ENCODE measurements at regions not wholly inside any gene's neighbourhood (a gene's known extent, or its start where the extent isn't known, plus 50 kb on each side); places are given as distances from the start of the nearest gene placed in this dataset.

GRCh38 chr16:58960484-58960883 is 226.4 kb upstream of the GOT2 start:
- FAIRE-seq = no peak
- no peak overlapping the region for H3K4me3 ChIP-seq (ENCODE audit: low read depth, low read length)
- DNase-seq (ENCODE audit: low read depth) = no peak
- H3K36me3 ChIP-seq (ENCODE audit: control insufficient read depth, insufficient read depth, low read length) = no peaks in the 10 kb centered on the region
- TF ChIP-seq CTCF (IDR thresholded peaks at IDR 0.05; ENCODE audit: insufficient read depth, low read length, severe bottlenecking) = no peak
- no peaks in the 10 kb centered on the region for H3K27me3 ChIP-seq (ENCODE audit: control insufficient read depth, insufficient read depth, low read length)

- no peaks in the 10 kb centered on the region for H3K36me3 ChIP-seq (ENCODE audit: control insufficient read depth, insufficient read depth, low read length)
- TF ChIP-seq CTCF (IDR thresholded peaks at IDR 0.05; ENCODE audit: insufficient read depth, low read length, severe bottlenecking) = no peak
- DNase-seq (ENCODE audit: low read depth) (no peak), FAIRE-seq (no peak)
- H3K27me3 ChIP-seq (ENCODE audit: control insufficient read depth, insufficient read depth, low read length) = no peaks in the 10 kb centered on the region
- H3K4me3 ChIP-seq (ENCODE audit: low read depth, low read length) = no peak overlapping the region
These were observed 225.9 kb upstream of the GOT2 start for GRCh38 chr16:58960034-58960433.

GRCh38 chr16:58958749-58959148 is 224.6 kb upstream of the GOT2 start:
- DNase-seq (ENCODE audit: low read depth) = no peak
- no peak for TF ChIP-seq CTCF (IDR thresholded peaks at IDR 0.05; ENCODE audit: insufficient read depth, low read length, severe bottlenecking)

GRCh38 chr16:58948244-58948643 is 214.1 kb upstream of the GOT2 start:
- DNase-seq (ENCODE audit: low read depth) (no peak), FAIRE-seq (no peak)
- Histone ChIP-seq H3K27me3 (ENCODE audit: control insufficient read depth, insufficient read depth, low read length) (no peaks in the 10 kb centered on the region), H3K4me3 (ENCODE audit: low read depth, low read length) (no peak overlapping the region), H3K36me3 (ENCODE audit: control insufficient read depth, insufficient read depth, low read length) (no peaks in the 10 kb centered on the region)
- no peak for TF ChIP-seq CTCF (IDR thresholded peaks at IDR 0.05; ENCODE audit: insufficient read depth, low read length, severe bottlenecking)

More at GRCh38 chr16:58958749-58959148, 224.6 kb upstream of the GOT2 start:
- Histone ChIP-seq H3K4me3 (ENCODE audit: low read depth, low read length) (no peak overlapping the region), H3K27me3 (ENCODE audit: control insufficient read depth, insufficient read depth, low read length) (no peaks in the 10 kb centered on the region), H3K36me3 (ENCODE audit: control insufficient read depth, insufficient read depth, low read length) (no peaks in the 10 kb centered on the region)
- FAIRE-seq = no peak

- H3K27me3 ChIP-seq (ENCODE audit: control insufficient read depth, insufficient read depth, low read length) = no peaks in the 10 kb centered on the region
- no peak overlapping the region for H3K4me3 ChIP-seq (ENCODE audit: low read depth, low read length)
- TF ChIP-seq CTCF (IDR thresholded peaks at IDR 0.05; ENCODE audit: insufficient read depth, low read length, severe bottlenecking) = no peak
- FAIRE-seq (no peak), DNase-seq (ENCODE audit: low read depth) (no peak)
- H3K36me3 ChIP-seq (ENCODE audit: control insufficient read depth, insufficient read depth, low read length) = no peaks in the 10 kb centered on the region
These were observed 206.5 kb upstream of the GOT2 start for GRCh38 chr16:58940609-58941008.

GRCh38 chr16:58938811-58939210 is 204.7 kb upstream of the GOT2 start:
- no peak for DNase-seq (ENCODE audit: low read depth)
- no peaks in the 10 kb centered on the region for H3K27me3 ChIP-seq (ENCODE audit: control insufficient read depth, insufficient read depth, low read length)
- H3K36me3 ChIP-seq (ENCODE audit: control insufficient read depth, insufficient read depth, low read length) = no peaks in the 10 kb centered on the region
- H3K4me3 ChIP-seq (ENCODE audit: low read depth, low read length) = no peak overlapping the region
- TF ChIP-seq CTCF (IDR thresholded peaks at IDR 0.05; ENCODE audit: insufficient read depth, low read length, severe bottlenecking) = no peak
- no peak for FAIRE-seq

Data from bronchial epithelial cell (primary cell).